ENCODE measurements at regions not wholly inside any gene's neighbourhood (a gene's known extent, or its start where the extent isn't known, plus 50 kb on each side); places are given as distances from the start of the nearest gene placed in this dataset.

GRCh38 chr11:28461846-28462245 is 353.7 kb downstream of the METTL15 start:
- Histone ChIP-seq H3K27ac (ENCODE audit: low read depth in 2 of 2, low read length in 2 of 2) (no peak overlapping the region), H3K9me3 (ENCODE audit: control insufficient read depth in 2 of 3, insufficient read depth in 1 of 3, low read length in 3 of 3) (no peaks in the 10 kb centered on the region), H3K4me1 (ENCODE audit: control insufficient read depth in 2 of 3, insufficient read depth in 2 of 3, low read depth in 1 of 3, low read length in 3 of 3) (no peaks in the 10 kb centered on the region), H3K9ac (ENCODE audit: low read length in 3 of 3) (no peak overlapping the region), H3K27me3 (ENCODE audit: control insufficient read depth, insufficient read depth, low read length) (no peaks in the 10 kb centered on the region), H3K4me3 (ENCODE audit: low read length in 3 of 3) (no peak overlapping the region), H3K36me3 (ENCODE audit: control insufficient read depth in 2 of 3, insufficient read depth in 3 of 3, low read length in 3 of 3) (no peaks in the 10 kb centered on the region)
- no peak for DNase-seq
- intact Hi-C loops (cut with DNase I), result no loop called here
- FAIRE-seq, result no peak
- TF ChIP-seq, protein P1, sequence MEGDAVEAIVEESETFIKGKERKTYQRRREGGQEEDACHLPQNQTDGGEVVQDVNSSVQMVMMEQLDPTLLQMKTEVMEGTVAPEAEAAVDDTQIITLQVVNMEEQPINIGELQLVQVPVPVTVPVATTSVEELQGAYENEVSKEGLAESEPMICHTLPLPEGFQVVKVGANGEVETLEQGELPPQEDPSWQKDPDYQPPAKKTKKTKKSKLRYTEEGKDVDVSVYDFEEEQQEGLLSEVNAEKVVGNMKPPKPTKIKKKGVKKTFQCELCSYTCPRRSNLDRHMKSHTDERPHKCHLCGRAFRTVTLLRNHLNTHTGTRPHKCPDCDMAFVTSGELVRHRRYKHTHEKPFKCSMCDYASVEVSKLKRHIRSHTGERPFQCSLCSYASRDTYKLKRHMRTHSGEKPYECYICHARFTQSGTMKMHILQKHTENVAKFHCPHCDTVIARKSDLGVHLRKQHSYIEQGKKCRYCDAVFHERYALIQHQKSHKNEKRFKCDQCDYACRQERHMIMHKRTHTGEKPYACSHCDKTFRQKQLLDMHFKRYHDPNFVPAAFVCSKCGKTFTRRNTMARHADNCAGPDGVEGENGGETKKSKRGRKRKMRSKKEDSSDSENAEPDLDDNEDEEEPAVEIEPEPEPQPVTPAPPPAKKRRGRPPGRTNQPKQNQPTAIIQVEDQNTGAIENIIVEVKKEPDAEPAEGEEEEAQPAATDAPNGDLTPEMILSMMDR (IDR thresholded peaks at IDR 0.05; ENCODE audit: borderline replicate concordance, extremely low read depth, insufficient read depth), result no peak

DNA sequence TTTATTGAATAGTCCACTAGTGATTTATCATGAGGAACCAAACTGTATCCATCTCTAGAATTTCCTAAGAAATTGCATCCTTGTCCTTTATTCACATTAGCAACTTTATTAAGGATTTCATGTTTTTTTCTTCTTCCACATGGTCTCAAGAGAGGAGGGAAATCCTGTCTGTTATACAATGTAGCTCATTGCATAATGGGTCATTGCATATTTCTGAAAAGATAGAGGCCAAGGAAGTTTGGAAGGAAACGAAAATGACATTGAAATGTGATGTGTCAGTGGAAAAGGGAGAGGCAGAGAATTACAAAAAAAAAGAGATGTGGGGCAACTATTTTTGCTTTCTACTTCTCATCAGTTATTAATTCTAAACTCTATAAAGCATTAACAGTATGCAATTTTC is 353.1 kb downstream of the METTL15 start:
- TF ChIP-seq, protein P1 (IDR thresholded peaks at IDR 0.05; ENCODE audit: borderline replicate concordance, extremely low read depth, insufficient read depth), result no peak
- DNase-seq (no peak), FAIRE-seq (no peak)
- Histone ChIP-seq H3K27me3 (ENCODE audit: control insufficient read depth, insufficient read depth, low read length) (no peaks in the 10 kb centered on the region), H3K9ac (ENCODE audit: low read length in 3 of 3) (no peak overlapping the region), H3K4me1 (ENCODE audit: control insufficient read depth in 2 of 3, insufficient read depth in 2 of 3, low read depth in 1 of 3, low read length in 3 of 3) (no peaks in the 10 kb centered on the region), H3K4me3 (ENCODE audit: low read length in 3 of 3) (no peak overlapping the region), H3K36me3 (ENCODE audit: control insufficient read depth in 2 of 3, insufficient read depth in 3 of 3, low read length in 3 of 3) (no peaks in the 10 kb centered on the region), H3K27ac (ENCODE audit: low read depth in 2 of 2, low read length in 2 of 2) (no peak overlapping the region), H3K9me3 (ENCODE audit: control insufficient read depth in 2 of 3, insufficient read depth in 1 of 3, low read length in 3 of 3) (no peaks in the 10 kb centered on the region)
- intact Hi-C loops (cut with DNase I), result no loop called here

DNA sequence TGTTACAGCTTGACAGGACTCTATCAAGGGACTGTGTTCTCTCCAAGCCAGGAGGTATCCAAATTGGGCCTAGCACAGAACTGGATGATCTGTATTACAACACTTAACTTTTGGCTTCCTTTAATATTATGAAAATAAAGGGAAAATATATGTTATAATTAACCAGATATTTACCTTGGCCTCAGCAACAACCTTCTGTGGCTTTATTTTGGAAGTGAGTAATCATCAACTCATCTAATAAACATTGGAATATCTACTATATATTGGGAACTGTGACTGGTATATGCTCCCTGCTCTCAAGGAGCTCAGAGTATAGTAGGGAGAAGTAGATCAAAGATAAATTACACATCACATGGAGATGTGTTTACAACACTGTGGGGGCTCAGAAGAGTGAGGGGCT is 352.2 kb downstream of the METTL15 start:
- Histone ChIP-seq H3K4me1 (ENCODE audit: control insufficient read depth in 2 of 3, insufficient read depth in 2 of 3, low read depth in 1 of 3, low read length in 3 of 3) (no peaks in the 10 kb centered on the region), H3K27ac (ENCODE audit: low read depth in 2 of 2, low read length in 2 of 2) (no peak overlapping the region), H3K9ac (ENCODE audit: low read length in 3 of 3) (no peak overlapping the region), H3K9me3 (ENCODE audit: control insufficient read depth in 2 of 3, insufficient read depth in 1 of 3, low read length in 3 of 3) (no peaks in the 10 kb centered on the region), H3K27me3 (ENCODE audit: control insufficient read depth, insufficient read depth, low read length) (no peaks in the 10 kb centered on the region), H3K36me3 (ENCODE audit: control insufficient read depth in 2 of 3, insufficient read depth in 3 of 3, low read length in 3 of 3) (no peaks in the 10 kb centered on the region), H3K4me3 (ENCODE audit: low read length in 3 of 3) (no peak overlapping the region)
- DNase-seq (no peak), FAIRE-seq (no peak)
- TF ChIP-seq, protein P1 (IDR thresholded peaks at IDR 0.05; ENCODE audit: borderline replicate concordance, extremely low read depth, insufficient read depth), result no peak
- intact Hi-C loops (cut with DNase I), result no loop called here

- intact Hi-C loops (cut with DNase I), result no loop called here
Measured at GRCh38 chr11:28459912-28460311, 351.7 kb downstream of the METTL15 start.

More at GRCh38 chr11:28459912-28460311, 351.7 kb downstream of the METTL15 start:
- DNase-seq, result no peak
- H3K36me3 ChIP-seq (ENCODE audit: control insufficient read depth in 2 of 3, insufficient read depth in 3 of 3, low read length in 3 of 3), result no peaks in the 10 kb centered on the region
- H3K4me3 ChIP-seq (ENCODE audit: low read length in 3 of 3), result no peak overlapping the region
- no peaks in the 10 kb centered on the region for H3K9me3 ChIP-seq (ENCODE audit: control insufficient read depth in 2 of 3, insufficient read depth in 1 of 3, low read length in 3 of 3)
- FAIRE-seq, result no peak
- TF ChIP-seq, protein P1 (IDR thresholded peaks at IDR 0.05; ENCODE audit: borderline replicate concordance, extremely low read depth, insufficient read depth), result no peak
- H3K27ac ChIP-seq (ENCODE audit: low read depth in 2 of 2, low read length in 2 of 2), result no peak overlapping the region
- H3K4me1 ChIP-seq (ENCODE audit: control insufficient read depth in 2 of 3, insufficient read depth in 2 of 3, low read depth in 1 of 3, low read length in 3 of 3), result no peaks in the 10 kb centered on the region
- no peak overlapping the region for H3K9ac ChIP-seq (ENCODE audit: low read length in 3 of 3)
- no peaks in the 10 kb centered on the region for H3K27me3 ChIP-seq (ENCODE audit: control insufficient read depth, insufficient read depth, low read length)

Data from kidney (tissue), 13 donors.